ENCODE measurements at regions not wholly inside any gene's neighbourhood (a gene's known extent, or its start where the extent isn't known, plus 50 kb on each side); places are given as distances from the start of the nearest gene placed in this dataset.

DNA sequence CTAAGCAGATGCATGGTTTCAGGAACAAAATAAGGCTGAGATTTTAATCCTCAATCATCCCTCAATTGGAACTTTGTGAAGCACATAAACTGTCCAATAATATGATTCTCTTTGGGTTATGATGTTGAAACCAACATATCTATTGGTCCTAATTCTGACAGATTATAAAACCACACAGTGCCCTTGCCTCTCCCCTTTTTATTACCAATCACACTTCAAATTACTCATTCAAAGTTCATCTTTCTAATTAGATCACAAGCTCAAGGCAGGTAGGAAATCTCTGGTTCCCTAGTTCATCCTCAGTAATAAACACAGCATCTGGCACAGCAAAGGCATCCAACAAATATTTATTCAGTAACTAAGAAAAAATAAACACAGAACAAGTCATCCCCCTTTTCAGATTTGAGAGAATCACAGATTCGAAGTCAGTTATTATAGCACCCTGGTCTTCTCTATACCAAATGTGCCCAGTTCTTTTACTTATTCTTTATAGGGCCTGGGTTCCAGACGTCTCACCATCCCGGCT, 611.6 kb downstream of the INSC start:
- DNase-seq (ENCODE audit: low read depth in 3 of 3, low spot score in 1 of 3), result no peak

DNA sequence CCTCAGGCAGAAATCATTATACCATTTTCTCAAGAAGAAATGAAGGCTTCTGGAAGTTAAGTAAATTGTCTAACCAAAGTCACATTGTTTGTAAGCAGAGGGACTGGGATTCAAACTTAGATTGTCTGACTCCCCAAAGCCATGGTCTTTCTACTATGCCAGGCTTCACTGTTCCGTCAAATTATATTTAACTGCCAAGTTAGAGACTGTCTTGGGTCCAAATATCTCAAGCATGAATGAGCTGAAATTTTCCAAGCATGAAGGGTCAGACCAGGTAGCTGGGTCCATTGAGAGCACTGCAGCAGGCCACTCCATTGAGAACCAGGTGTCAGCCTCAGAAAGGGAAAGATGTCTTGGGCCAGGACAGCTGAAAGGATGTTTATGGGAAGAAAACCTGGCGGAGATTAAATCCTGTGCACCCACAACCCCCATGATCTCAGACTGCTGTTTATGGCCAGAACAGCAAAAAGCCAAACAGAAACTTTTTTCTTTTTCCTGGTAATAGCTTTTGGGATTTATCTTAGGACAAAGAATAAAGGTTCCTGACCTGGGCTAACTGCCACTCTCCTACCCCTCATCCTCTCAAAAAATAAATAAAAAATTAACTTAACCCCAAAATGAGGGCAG, 612.3 kb downstream of the INSC start:
- DNase-seq (ENCODE audit: low read depth in 3 of 3, low spot score in 1 of 3), result no peak

DNA sequence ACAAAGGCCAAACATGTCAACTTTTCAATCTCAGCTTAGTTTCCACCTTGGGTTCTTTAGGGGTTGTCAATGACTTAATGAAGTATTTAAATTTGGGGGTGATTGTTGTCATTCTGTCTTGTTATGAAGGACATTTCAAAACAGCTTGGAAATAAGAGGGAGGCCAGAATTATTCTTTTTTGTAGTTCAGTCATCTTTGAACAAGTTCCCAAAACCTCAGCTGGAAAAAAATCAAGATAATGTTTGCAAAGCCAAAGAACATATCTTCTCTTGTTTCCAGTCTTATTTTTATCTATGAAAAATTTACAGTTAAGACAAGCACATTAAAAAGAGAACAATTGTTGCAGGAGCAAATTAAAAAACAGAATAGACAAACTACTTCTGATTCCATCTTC, 612.8 kb downstream of the INSC start:
- DNase-seq (ENCODE audit: low read depth in 3 of 3, low spot score in 1 of 3), result no peak

DNA sequence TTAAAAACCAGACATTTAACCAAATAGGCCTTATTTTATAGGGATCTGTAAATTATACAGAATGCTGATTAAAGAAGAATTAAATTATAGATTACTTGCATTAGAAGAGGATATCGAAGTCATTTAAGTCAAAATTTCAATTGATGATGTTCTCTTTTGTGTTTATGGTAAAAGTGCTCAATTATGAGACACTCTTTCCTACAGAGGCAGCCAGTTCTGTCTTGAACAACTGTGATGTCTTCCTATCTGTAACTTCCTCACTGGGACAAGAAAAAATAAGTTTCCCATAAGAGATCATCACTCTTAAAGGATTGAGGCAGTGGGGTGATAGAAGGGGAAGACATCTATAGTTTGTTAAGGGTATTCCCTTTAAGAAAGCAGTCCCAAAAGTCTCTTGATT, 613.5 kb downstream of the INSC start:
- DNase-seq (ENCODE audit: low read depth in 3 of 3, low spot score in 1 of 3), result no peak

- DNase-seq (ENCODE audit: low read depth in 3 of 3, low spot score in 1 of 3), result no peak
Measured at GRCh38 chr11:15730263-15730994, 615.7 kb downstream of the INSC start.

GRCh38 chr11:15730995-15731385, 616.3 kb downstream of the INSC start:
- DNase-seq (ENCODE audit: low read depth in 3 of 3, low spot score in 1 of 3), result no peak

DNA sequence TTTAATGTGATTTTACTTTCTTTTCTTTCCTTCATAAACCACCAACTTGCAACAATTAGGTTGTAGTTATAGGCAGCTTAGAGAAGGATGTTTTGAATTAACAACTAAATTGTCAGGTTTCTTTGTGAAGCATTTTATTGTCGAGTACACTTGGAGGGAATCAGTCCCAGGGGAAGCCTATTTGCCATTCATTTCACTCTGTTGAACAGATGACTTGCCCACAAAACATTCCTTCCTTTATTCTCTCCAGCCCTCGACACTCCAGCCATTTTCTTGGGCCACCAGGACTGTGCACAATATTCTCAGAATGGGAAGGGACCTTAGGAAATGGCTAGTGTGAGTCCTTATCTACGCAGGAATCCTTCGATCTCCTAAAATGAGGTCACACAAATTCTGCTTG, 620.6 kb downstream of the SOX6 start:
- DNase-seq (ENCODE audit: low read depth in 3 of 3, low spot score in 1 of 3), result no peak

- DNase-seq (ENCODE audit: low read depth in 3 of 3, low spot score in 1 of 3), result no peak
Measured at GRCh38 chr11:15737320-15737719, 619.0 kb downstream of the SOX6 start.

GRCh38 chr11:15738931-15739330, 617.4 kb downstream of the SOX6 start:
- DNase-seq (ENCODE audit: low read depth in 3 of 3, low spot score in 1 of 3), result no peak

DNA sequence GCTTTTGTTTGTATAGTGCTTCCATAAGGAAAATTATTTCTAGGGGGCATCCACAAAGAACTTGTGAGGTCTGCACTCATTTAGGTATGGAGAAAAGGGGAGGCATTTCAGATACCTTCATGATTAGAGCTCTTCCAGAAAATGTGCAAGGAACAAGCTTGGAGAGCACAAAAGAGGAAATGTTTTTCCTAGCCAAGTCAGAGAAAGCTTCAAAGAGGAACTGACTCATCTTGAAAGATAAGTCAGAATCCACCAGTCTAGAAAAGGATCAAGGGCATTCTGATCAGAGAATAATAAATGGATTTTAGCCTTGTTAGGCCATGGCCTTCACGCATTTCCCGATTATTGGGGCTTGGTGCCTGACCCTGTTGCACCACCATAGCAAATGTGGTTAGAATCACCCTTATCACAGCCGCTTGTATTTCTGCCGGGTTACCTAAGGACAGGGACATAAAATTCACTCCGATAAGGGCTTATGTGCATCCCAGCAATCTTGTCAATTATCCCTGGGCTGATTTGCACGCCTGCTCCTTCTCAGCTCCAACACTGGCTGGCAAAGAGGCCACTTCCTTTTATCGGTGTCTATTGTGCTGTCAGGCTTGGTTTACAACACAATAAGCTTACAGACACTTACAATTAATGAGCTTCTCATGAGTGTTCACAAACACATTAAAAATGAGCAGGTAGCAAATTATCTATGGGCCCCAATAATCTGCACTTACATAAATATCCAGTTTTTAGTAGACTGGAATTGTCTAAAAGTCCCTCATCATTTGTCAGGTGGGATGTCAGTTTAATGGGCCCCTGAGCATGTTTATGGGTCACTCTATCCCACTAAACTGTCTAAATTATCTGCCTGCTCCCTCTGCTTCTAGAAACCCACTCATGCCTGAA, 613.5 kb downstream of the SOX6 start:
- DNase-seq (ENCODE audit: low read depth in 3 of 3, low spot score in 1 of 3), result no peak

GRCh38 chr11:15744693-15745092, 611.7 kb downstream of the SOX6 start:
- no peak for DNase-seq (ENCODE audit: low read depth in 3 of 3, low spot score in 1 of 3)

GRCh38 chr11:15745266-15745665, 611.1 kb downstream of the SOX6 start:
- DNase-seq (ENCODE audit: low read depth in 3 of 3, low spot score in 1 of 3), result no peak

- DNase-seq (ENCODE audit: low read depth in 3 of 3, low spot score in 1 of 3), result no peak
Measured at GRCh38 chr11:15747671-15748070, 608.7 kb downstream of the SOX6 start.

GRCh38 chr11:15748132-15748531, 608.2 kb downstream of the SOX6 start:
- DNase-seq (ENCODE audit: low read depth in 3 of 3, low spot score in 1 of 3), result no peak

DNA sequence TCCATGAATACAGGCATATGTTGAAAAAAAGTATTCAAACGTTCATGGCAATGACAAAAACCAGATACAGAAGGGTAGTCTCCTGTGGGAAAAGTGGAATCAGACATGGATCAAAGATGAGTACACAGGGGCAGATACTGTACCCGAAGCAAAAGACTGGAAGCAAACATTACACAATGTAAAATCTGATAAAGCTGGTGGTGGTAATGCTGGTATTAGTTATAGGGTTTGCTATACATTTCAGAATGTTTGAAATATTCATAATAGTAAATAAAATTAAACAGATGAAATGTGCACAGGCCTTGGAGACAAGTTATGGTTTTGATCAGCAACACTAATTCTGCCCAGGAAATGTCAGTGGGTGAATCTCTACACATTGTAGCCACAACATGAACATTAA, 607.6 kb downstream of the SOX6 start:
- no peak for DNase-seq (ENCODE audit: low read depth in 3 of 3, low spot score in 1 of 3)

GRCh38 chr11:15750535-15751308, 605.6 kb downstream of the SOX6 start:
- DNase-seq (ENCODE audit: low read depth in 3 of 3, low spot score in 1 of 3), result no peak

- no peak for DNase-seq (ENCODE audit: low read depth in 3 of 3, low spot score in 1 of 3)
Measured at GRCh38 chr11:15754221-15754620, 602.1 kb downstream of the SOX6 start.

GRCh38 chr11:15757048-15757698, 599.2 kb downstream of the SOX6 start:
- no peak for DNase-seq (ENCODE audit: low read depth in 3 of 3, low spot score in 1 of 3)

GRCh38 chr11:15758857-15759465, 597.4 kb downstream of the SOX6 start:
- no peak for DNase-seq (ENCODE audit: low read depth in 3 of 3, low spot score in 1 of 3)

DNA sequence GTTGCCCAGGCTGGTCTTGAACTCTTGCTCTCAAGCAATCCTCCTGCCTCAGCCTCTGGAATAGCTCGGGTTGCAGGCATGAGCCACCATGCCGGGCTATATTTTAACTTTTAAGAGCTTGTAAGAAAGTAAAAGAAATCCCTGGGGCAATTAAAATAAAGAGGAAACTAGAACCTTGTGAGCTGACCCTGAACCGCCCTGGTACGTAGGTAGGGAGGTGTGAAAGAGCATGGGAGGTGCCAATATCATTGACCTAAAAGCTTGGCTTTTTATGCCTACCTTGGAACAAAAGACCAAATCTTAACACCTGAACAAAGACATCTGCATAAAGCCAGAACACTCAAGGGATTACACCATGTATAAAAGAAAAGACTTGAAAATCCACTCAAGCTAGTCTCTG, 595.1 kb downstream of the SOX6 start:
- DNase-seq (ENCODE audit: low read depth in 3 of 3, low spot score in 1 of 3), result no peak

Data from stimulated activated CD4-positive, alpha-beta T cell treated with anti-CD3 and anti-CD28 coated beads, TNF-alpha, amount 100 ng/mL, for 1 hour (primary cell).